ENCODE measurements at regions not wholly inside any gene's neighbourhood (a gene's known extent, or its start where the extent isn't known, plus 50 kb on each side); places are given as distances from the start of the nearest gene placed in this dataset.

DNA sequence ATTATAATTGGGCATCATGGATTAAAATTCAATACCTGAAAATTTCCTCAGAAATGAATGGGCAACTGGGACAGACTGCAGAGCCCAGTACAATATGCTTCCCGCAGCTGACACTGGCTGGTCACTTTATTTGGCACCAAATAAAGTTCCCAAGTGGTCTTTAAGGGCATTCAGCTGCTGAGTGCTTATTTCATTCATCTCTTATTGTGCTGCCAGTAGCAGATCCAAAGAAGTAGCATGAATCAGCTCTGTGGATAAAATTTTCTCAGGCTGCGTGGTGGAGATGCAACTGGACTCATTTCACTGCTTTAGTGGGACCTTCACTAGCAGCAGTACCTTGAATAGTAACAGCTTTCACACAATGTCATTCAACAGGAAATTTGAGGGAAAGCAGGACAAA, 226.3 kb upstream of the ADGRL2 start:
- CTCF ChIA-PET: no interaction called here
- no peaks in the 10 kb centered on the region for H3K9me3 Mint-ChIP-seq
- POLR2A ChIA-PET: no interaction called here
- no peaks in the 10 kb centered on the region for H3K4me1 Mint-ChIP-seq
- H3K36me3 Mint-ChIP-seq (ENCODE audit: low read depth): no peaks in the 10 kb centered on the region
- DNase-seq: no peak
- H3K27ac Mint-ChIP-seq: no peak overlapping the region
- no peaks in the 10 kb centered on the region for H3K27me3 Mint-ChIP-seq
- H3K4me3 Mint-ChIP-seq: no peak overlapping the region

GRCh38 chr1:81573458-81573857, 227.3 kb upstream of the ADGRL2 start:
- H3K9me3 Mint-ChIP-seq: no peaks in the 10 kb centered on the region
- POLR2A ChIA-PET: no interaction called here

DNA sequence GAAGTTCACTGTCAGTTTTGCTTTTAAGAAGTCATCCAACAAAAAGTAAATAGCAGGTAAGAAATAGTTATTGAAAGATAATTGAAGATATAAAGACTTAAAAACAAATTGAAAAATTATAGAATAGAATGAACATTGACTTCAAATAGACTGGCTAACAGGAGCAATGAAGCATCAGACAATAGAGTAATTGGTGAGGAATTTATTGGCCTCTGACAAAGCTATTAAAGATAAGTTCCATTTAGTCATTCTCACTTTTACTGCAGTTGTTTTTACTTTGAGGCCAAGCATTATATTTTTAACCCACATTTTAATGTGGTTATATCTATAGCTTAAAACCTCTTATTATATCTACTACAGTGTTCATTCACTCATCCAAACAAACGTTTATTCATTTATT, 228.8 kb upstream of the ADGRL2 start:
- no peak for DNase-seq
- no peak overlapping the region for H3K4me3 Mint-ChIP-seq
- no peaks in the 10 kb centered on the region for H3K9me3 Mint-ChIP-seq
- H3K4me1 Mint-ChIP-seq: no peaks in the 10 kb centered on the region
- CTCF ChIA-PET: no interaction called here
- H3K27me3 Mint-ChIP-seq: no peaks in the 10 kb centered on the region
- no peaks in the 10 kb centered on the region for H3K36me3 Mint-ChIP-seq (ENCODE audit: low read depth)
- no peak overlapping the region for H3K27ac Mint-ChIP-seq
- POLR2A ChIA-PET: no interaction called here

More at GRCh38 chr1:81573458-81573857, 227.3 kb upstream of the ADGRL2 start:
- DNase-seq: no peak
- H3K4me3 Mint-ChIP-seq: no peak overlapping the region
- H3K27ac Mint-ChIP-seq: no peak overlapping the region
- CTCF ChIA-PET: no interaction called here
- no peaks in the 10 kb centered on the region for H3K36me3 Mint-ChIP-seq (ENCODE audit: low read depth)
- no peaks in the 10 kb centered on the region for H3K4me1 Mint-ChIP-seq
- H3K27me3 Mint-ChIP-seq: no peaks in the 10 kb centered on the region

GRCh38 chr1:81569761-81570160, 231.0 kb upstream of the ADGRL2 start:
- ChIA-PET POLR2A (no interaction called here), CTCF (no interaction called here)
- Mint-ChIP-seq H3K9me3 (no peaks in the 10 kb centered on the region), H3K4me1 (no peaks in the 10 kb centered on the region), H3K36me3 (ENCODE audit: low read depth) (no peaks in the 10 kb centered on the region), H3K27me3 (no peaks in the 10 kb centered on the region), H3K4me3 (no peak overlapping the region), H3K27ac (no peak overlapping the region)
- DNase-seq: no peak

- no peak for DNase-seq
- POLR2A ChIA-PET: no interaction called here
- Mint-ChIP-seq H3K4me1 (no peaks in the 10 kb centered on the region), H3K9me3 (no peaks in the 10 kb centered on the region), H3K4me3 (no peak overlapping the region), H3K27me3 (no peaks in the 10 kb centered on the region), H3K27ac (no peak overlapping the region), H3K36me3 (ENCODE audit: low read depth) (no peaks in the 10 kb centered on the region)
- CTCF ChIA-PET: no interaction called here
Observed at GRCh38 chr1:81563632-81564031, 237.1 kb upstream of the ADGRL2 start.

DNA sequence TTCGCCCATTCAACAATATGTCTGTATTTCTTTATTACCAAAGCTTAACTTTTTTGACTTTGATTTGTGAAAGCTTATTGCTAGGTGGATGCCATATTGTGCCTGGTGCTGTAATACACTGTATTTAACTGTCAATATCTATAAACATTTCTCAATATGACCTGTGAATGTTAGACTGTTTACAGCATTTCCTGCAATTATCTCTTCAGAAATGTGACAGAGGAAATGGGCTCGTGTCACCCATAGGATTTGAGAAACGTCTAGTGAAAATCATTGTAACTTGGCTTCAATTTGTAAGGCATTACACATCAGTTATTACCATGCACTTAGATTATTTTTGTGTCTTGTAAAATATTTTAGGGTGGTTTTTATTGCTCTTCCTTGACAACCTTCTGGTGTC, 237.8 kb upstream of the ADGRL2 start:
- Mint-ChIP-seq H3K4me3 (no peak overlapping the region), H3K27me3 (no peaks in the 10 kb centered on the region), H3K36me3 (ENCODE audit: low read depth) (no peaks in the 10 kb centered on the region), H3K4me1 (no peaks in the 10 kb centered on the region), H3K27ac (no peak overlapping the region), H3K9me3 (no peaks in the 10 kb centered on the region)
- no peak for DNase-seq
- POLR2A ChIA-PET: no interaction called here
- CTCF ChIA-PET: no interaction called here

DNA sequence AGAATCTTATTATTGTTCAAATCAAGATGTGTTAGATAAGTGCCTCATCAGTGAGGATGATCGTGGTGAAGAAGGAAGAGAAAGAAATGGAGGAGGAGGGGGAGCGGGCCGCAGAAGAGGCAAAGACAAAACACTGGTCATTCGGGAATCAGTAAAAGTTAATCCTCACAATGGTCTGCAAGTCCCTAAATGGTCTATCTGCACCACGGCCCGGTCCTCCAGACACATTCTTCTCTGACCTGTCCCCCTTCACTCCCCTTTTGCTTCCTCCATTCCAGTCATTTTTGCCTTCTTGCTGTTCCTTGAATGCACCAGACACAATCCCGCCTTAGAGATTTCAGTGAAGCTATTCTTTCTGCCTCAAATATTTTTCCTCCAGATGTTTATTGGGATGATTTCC, 240.1 kb upstream of the ADGRL2 start:
- no peaks in the 10 kb centered on the region for H3K27me3 Mint-ChIP-seq
- CTCF ChIA-PET: no interaction called here
- no peaks in the 10 kb centered on the region for H3K36me3 Mint-ChIP-seq (ENCODE audit: low read depth)
- no peak overlapping the region for H3K4me3 Mint-ChIP-seq
- no peak for DNase-seq
- H3K4me1 Mint-ChIP-seq: no peaks in the 10 kb centered on the region
- POLR2A ChIA-PET: no interaction called here
- no peaks in the 10 kb centered on the region for H3K9me3 Mint-ChIP-seq
- H3K27ac Mint-ChIP-seq: no peak overlapping the region

GRCh38 chr1:81559662-81560350, 240.9 kb upstream of the ADGRL2 start:
- H3K9me3 Mint-ChIP-seq: no peaks in the 10 kb centered on the region
- H3K27ac Mint-ChIP-seq: no peak overlapping the region
- H3K4me3 Mint-ChIP-seq: no peak overlapping the region
- CTCF ChIA-PET: no interaction called here
- no peaks in the 10 kb centered on the region for H3K27me3 Mint-ChIP-seq
- no peak for DNase-seq
- POLR2A ChIA-PET: no interaction called here
- H3K4me1 Mint-ChIP-seq: no peaks in the 10 kb centered on the region
- no peaks in the 10 kb centered on the region for H3K36me3 Mint-ChIP-seq (ENCODE audit: low read depth)

- Mint-ChIP-seq H3K36me3 (ENCODE audit: low read depth) (no peaks in the 10 kb centered on the region), H3K4me3 (no peak overlapping the region), H3K27me3 (no peaks in the 10 kb centered on the region), H3K4me1 (no peaks in the 10 kb centered on the region), H3K9me3 (no peaks in the 10 kb centered on the region), H3K27ac (no peak overlapping the region)
- DNase-seq: no peak
- CTCF ChIA-PET: interaction anchor here (0.6 to 0.7 kb wide), 2 partner anchors 315 to 1452 kb away, joined by 3 to 4 read pairs; no protein-coding TSS in a partner anchor
- POLR2A ChIA-PET: interaction anchor here (0.6 kb wide), 1 partner anchor 181 kb away, joined by 3 read pairs; no protein-coding TSS in a partner anchor
Observed at GRCh38 chr1:81558291-81559076, 242.2 kb upstream of the ADGRL2 start.

DNA sequence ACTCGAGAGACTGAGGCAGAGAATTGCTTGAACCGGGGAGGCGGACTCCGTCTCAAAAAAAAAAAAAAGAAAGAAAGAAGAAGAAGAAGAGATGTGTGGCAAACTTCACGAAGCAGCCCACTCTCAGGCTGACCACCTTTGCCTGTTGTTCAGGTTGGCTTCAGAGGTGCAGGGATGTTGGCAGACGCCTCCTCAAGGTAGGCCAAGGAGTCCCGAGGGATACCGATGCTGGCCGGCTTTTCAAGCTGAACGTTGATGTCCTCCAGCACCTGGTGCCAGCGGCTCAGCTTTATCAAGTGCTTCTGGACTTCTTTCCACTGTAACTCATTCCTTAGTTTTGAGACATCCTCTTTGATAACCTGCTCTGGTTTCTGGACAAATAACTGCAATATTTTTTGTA, 243.8 kb upstream of the ADGRL2 start:
- Mint-ChIP-seq H3K36me3 (ENCODE audit: low read depth) (no peaks in the 10 kb centered on the region), H3K9me3 (no peaks in the 10 kb centered on the region), H3K27me3 (no peaks in the 10 kb centered on the region), H3K4me3 (no peak overlapping the region), H3K4me1 (no peaks in the 10 kb centered on the region), H3K27ac (no peak overlapping the region)
- ChIA-PET CTCF (no interaction called here), POLR2A (no interaction called here)
- no peak for DNase-seq

GRCh38 chr1:81554534-81554933, 246.2 kb upstream of the ADGRL2 start:
- peaks cover under 1% of the 10 kb centered on the region for H3K4me1 Mint-ChIP-seq
- ChIA-PET POLR2A (interaction anchor here (0.6 kb wide), 1 partner anchor 23 kb away, joined by 3 read pairs; no protein-coding TSS in a partner anchor), CTCF (no interaction called here)
- no peaks in the 10 kb centered on the region for H3K9me3 Mint-ChIP-seq
- H3K27ac Mint-ChIP-seq: no peak overlapping the region
- no peaks in the 10 kb centered on the region for H3K36me3 Mint-ChIP-seq (ENCODE audit: low read depth)
- no peaks in the 10 kb centered on the region for H3K27me3 Mint-ChIP-seq
- no peak overlapping the region for H3K4me3 Mint-ChIP-seq
- no peak for DNase-seq

GRCh38 chr1:81554108-81554507, 246.6 kb upstream of the ADGRL2 start:
- ChIA-PET CTCF (no interaction called here), POLR2A (interaction anchor here (0.6 kb wide), 1 partner anchor 22 kb away, joined by 3 read pairs; no protein-coding TSS in a partner anchor)
- Mint-ChIP-seq H3K36me3 (ENCODE audit: low read depth) (no peaks in the 10 kb centered on the region), H3K27me3 (no peaks in the 10 kb centered on the region), H3K4me3 (no peak overlapping the region), H3K4me1 (peaks cover 2% of the 10 kb centered on the region), H3K9me3 (no peaks in the 10 kb centered on the region), H3K27ac (no peak overlapping the region)
- no peak for DNase-seq

- Mint-ChIP-seq H3K9me3 (no peaks in the 10 kb centered on the region), H3K4me3 (no peak overlapping the region), H3K27me3 (no peaks in the 10 kb centered on the region), H3K27ac (no peak overlapping the region), H3K4me1 (peaks cover 4% of the 10 kb centered on the region), H3K36me3 (ENCODE audit: low read depth) (no peaks in the 10 kb centered on the region)
- ChIA-PET CTCF (no interaction called here), POLR2A (no interaction called here)
- no peak for DNase-seq
Observed at GRCh38 chr1:81553503-81553902, 247.2 kb upstream of the ADGRL2 start.

- no peak overlapping the region for H3K27ac Mint-ChIP-seq
- CTCF ChIA-PET: no interaction called here
- H3K4me3 Mint-ChIP-seq: no peak overlapping the region
- POLR2A ChIA-PET: no interaction called here
- H3K36me3 Mint-ChIP-seq (ENCODE audit: low read depth): no peaks in the 10 kb centered on the region
- peaks cover 6% of the 10 kb centered on the region for H3K4me1 Mint-ChIP-seq
- no peaks in the 10 kb centered on the region for H3K9me3 Mint-ChIP-seq
- H3K27me3 Mint-ChIP-seq: no peaks in the 10 kb centered on the region
- no peak for DNase-seq
Observed at GRCh38 chr1:81551946-81552345, 248.8 kb upstream of the ADGRL2 start.
